Osteoblast (primary cell): ENCODE measurements at regions not wholly inside any gene's neighbourhood (a gene's known extent, or its start where the extent isn't known, plus 50 kb on each side); places are given as distances from the start of the nearest gene placed in this dataset.
"Not testable (repeated sequence)": the region's sequence is repeated elsewhere in the genome, so short reads cannot be mapped to it uniquely, and the experiment has no call there.

Experiments
- DNase-seq: peaks from one replicate; pipeline ENCODE4 v3.0.0; 2011; ENCODE audit warnings: low spot score, mixed read lengths; ENCODE audit not compliant: insufficient read length; ENCODE audit errors: missing footprints
- H2AFZ ChIP-seq: 2 replicates; pipeline ENCODE4 v1.6.0; 2011; ENCODE audit warnings: mild to moderate bottlenecking, low read length
- H3K27ac ChIP-seq: 2 replicates; pipeline ENCODE4 v1.5.1; 2011; ENCODE audit warnings: mild to moderate bottlenecking, low read depth, low read length, moderate library complexity
- H3K27me3 ChIP-seq: 2 replicates; pipeline ENCODE4 v1.6.0; 2012; ENCODE audit warnings: mild to moderate bottlenecking, control low read depth, inconsistent platforms, low read length, moderate library complexity; ENCODE audit not compliant: insufficient read depth
- H3K36me3 ChIP-seq: 2 replicates; pipeline ENCODE4 v1.5.1; 2011; ENCODE audit warnings: mild to moderate bottlenecking, low read length, control low read depth, moderate library complexity; ENCODE audit not compliant: insufficient read depth
- H3K4me1 ChIP-seq: 2 replicates; pipeline ENCODE4 v1.5.1; 2011; ENCODE audit warnings: mild to moderate bottlenecking, low read length, control low read depth, moderate library complexity; ENCODE audit not compliant: insufficient read depth
- H3K4me2 ChIP-seq: 2 replicates; pipeline ENCODE4 v1.6.0; 2011; ENCODE audit warnings: mild to moderate bottlenecking, low read length; ENCODE audit not compliant: insufficient read depth
- H3K4me3 ChIP-seq: fragments of 200-600 bp; sonication (generic); 3 replicates; pipeline ENCODE4 v1.5.1; 2012; ENCODE audit warnings: mild to moderate bottlenecking, low read length, inconsistent platforms; ENCODE audit not compliant: insufficient read depth
- H3K79me2 ChIP-seq: 2 replicates; pipeline ENCODE4 v1.6.0; 2012; ENCODE audit warnings: mild to moderate bottlenecking, low read length, control low read depth, inconsistent platforms; ENCODE audit not compliant: insufficient read depth
- H3K9me3 ChIP-seq: 2 replicates; pipeline ENCODE4 v1.5.1; 2011; ENCODE audit warnings: low read depth, low read length, control low read depth
- H4K20me1 ChIP-seq: 2 replicates; pipeline ENCODE4 v1.6.0; 2012; ENCODE audit warnings: mild to moderate bottlenecking, low read length, control low read depth; ENCODE audit not compliant: insufficient read depth
- TF ChIP-seq, protein P1 (sequence below): IDR thresholded peaks from 2 replicates; pipeline ENCODE4 v1.5.1; 2011; ENCODE audit warnings: mild to moderate bottlenecking, low read depth, low read length, moderate library complexity; ENCODE audit errors: extremely low read depth

DNA sequence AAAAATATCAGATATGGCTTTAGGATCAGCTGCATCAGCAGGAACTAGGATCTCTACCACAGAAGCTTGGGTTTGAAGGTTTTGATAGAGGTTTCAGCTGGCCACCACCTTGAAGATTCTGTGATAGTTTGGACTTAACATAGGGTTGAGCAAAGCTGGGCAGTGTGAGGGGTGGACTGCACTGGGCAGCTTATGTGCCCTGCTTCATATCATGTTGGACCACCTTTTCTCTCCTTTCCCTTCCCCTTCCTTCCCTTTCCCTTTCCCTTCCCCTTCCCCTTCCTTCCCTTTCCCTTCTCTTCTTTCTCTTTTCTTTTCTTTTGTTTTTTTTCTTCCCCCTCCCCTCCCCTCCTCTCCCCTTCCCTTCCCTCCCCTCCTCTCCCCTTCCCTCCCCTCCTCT, 196.3 kb upstream of the CXCR4 start:
- H3K36me3 ChIP-seq, result no peaks in the 10 kb centered on the region
- H2AFZ ChIP-seq, result no peak overlapping the region
- H3K9me3 ChIP-seq, result no peaks in the 10 kb centered on the region
- no peak overlapping the region for H3K4me2 ChIP-seq
- no peak overlapping the region for H3K4me3 ChIP-seq
- TF ChIP-seq, protein P1, sequence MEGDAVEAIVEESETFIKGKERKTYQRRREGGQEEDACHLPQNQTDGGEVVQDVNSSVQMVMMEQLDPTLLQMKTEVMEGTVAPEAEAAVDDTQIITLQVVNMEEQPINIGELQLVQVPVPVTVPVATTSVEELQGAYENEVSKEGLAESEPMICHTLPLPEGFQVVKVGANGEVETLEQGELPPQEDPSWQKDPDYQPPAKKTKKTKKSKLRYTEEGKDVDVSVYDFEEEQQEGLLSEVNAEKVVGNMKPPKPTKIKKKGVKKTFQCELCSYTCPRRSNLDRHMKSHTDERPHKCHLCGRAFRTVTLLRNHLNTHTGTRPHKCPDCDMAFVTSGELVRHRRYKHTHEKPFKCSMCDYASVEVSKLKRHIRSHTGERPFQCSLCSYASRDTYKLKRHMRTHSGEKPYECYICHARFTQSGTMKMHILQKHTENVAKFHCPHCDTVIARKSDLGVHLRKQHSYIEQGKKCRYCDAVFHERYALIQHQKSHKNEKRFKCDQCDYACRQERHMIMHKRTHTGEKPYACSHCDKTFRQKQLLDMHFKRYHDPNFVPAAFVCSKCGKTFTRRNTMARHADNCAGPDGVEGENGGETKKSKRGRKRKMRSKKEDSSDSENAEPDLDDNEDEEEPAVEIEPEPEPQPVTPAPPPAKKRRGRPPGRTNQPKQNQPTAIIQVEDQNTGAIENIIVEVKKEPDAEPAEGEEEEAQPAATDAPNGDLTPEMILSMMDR, result no peak
- H3K4me1 ChIP-seq, result no peaks in the 10 kb centered on the region
- no peaks in the 10 kb centered on the region for H3K27me3 ChIP-seq
- H3K27ac ChIP-seq, result no peak overlapping the region
- no peak for DNase-seq
- H4K20me1 ChIP-seq, result no peaks in the 10 kb centered on the region
- no peaks in the 10 kb centered on the region for H3K79me2 ChIP-seq

DNA sequence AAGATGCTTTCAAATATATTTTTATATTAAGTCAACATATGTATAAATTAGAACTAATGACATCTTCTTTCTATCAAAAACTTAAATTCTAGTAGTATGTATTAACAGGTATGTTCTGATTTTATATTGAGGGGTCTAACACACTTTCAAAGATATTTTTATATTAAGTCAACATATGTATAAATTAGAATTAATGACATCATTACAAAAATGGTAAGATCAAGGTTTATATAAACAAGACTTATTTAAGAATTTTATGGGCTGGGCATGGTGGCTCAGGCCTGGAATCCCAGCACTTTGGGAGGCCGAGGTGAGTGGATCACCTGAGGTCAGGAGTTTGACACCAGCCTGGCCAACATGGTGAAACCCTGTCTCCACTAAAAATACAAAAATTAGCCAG, 194.6 kb upstream of the CXCR4 start:
- not testable (repeated sequence) for H3K36me3 ChIP-seq, H3K4me1 ChIP-seq, H3K9me3 ChIP-seq, H3K4me2 ChIP-seq, DNase-seq, H3K4me3 ChIP-seq, H4K20me1 ChIP-seq, H3K27me3 ChIP-seq, H3K79me2 ChIP-seq, H3K27ac ChIP-seq, H2AFZ ChIP-seq

DNA sequence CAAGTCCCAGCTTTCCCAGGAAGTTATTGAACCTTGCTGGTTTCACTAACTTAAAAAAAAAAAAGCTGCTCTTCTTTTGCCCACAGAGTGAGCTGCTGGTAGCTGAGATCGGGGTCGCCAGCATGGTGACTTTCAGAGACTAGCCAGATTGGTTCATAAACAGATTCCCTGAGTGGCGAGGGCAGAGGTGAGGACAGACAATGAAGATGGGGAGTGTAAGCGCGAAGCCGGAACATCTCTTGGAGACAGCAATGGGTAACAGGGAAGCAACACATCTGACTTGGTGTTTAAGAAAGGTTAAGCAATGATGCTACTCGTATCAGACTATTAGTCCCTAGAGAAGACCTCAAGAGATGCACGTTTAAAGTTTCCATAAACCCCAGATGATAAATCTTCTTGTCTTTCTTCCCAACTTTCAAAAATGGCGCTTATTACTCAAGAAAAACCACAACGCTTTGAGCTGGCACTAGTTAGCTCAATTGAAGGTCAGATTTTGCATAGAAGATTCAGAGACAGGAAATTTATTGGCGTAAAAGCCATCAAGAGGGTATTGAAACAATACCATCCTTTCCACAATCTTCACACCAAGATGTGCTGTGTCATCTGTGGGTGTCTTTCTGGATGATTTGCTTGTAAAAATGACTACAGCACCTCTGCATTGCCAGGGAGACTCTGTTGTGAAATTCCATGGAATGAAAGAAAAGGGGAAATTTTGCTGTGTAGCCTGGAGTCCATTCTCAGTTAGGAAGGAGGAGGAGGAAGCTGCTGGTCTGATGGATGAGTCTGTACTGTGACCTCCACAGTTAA, 193.1 kb upstream of the CXCR4 start:
- no peak overlapping the region for H3K27ac ChIP-seq
- no peak overlapping the region for H3K4me2 ChIP-seq
- H4K20me1 ChIP-seq, result no peaks in the 10 kb centered on the region
- H2AFZ ChIP-seq, result no peak overlapping the region
- no peaks in the 10 kb centered on the region for H3K36me3 ChIP-seq
- TF ChIP-seq, protein P1, result no peak
- no peak overlapping the region for H3K4me3 ChIP-seq
- no peaks in the 10 kb centered on the region for H3K79me2 ChIP-seq
- H3K4me1 ChIP-seq, result no peaks in the 10 kb centered on the region
- H3K9me3 ChIP-seq, result no peaks in the 10 kb centered on the region
- no peak for DNase-seq
- no peaks in the 10 kb centered on the region for H3K27me3 ChIP-seq

- no peak for DNase-seq
- no peak overlapping the region for H3K4me2 ChIP-seq
- TF ChIP-seq, protein P1, result no peak
- H3K36me3 ChIP-seq, result no peaks in the 10 kb centered on the region
- H2AFZ ChIP-seq, result no peak overlapping the region
- H3K9me3 ChIP-seq, result no peaks in the 10 kb centered on the region
- no peaks in the 10 kb centered on the region for H3K79me2 ChIP-seq
- H3K27ac ChIP-seq, result no peak overlapping the region
- no peaks in the 10 kb centered on the region for H4K20me1 ChIP-seq
- no peak overlapping the region for H3K4me3 ChIP-seq
- no peaks in the 10 kb centered on the region for H3K4me1 ChIP-seq
- H3K27me3 ChIP-seq, result no peaks in the 10 kb centered on the region
Observed at GRCh38 chr2:136310005-136310495, 192.1 kb upstream of the CXCR4 start.
